SW480 (cell line): ENCODE measurements at regions not wholly inside any gene's neighbourhood (a gene's known extent, or its start where the extent isn't known, plus 50 kb on each side); places are given as distances from the start of the nearest gene placed in this dataset.
A peak's percentile ranks its signal among the peaks of the same experiment; 100 is the strongest.
"Not testable (repeated sequence)": the region's sequence is repeated elsewhere in the genome, so short reads cannot be mapped to it uniquely, and the experiment has no call there.

Experiments used
- DNase-seq: peaks from one replicate; pipeline ENCODE4 v3.0.0-alpha.2; 2016; ENCODE audit warnings: low spot score

GRCh38 chr2:42999391-42999841, 207.0 kb upstream of the HAAO start:
- DNase-seq = no peak

GRCh38 chr2:42998721-42999120, 206.3 kb upstream of the HAAO start:
- DNase-seq = no peak

GRCh38 chr2:42996528-42996927, 204.1 kb upstream of the HAAO start:
- DNase-seq = no peak

GRCh38 chr2:42995752-42996422, 203.5 kb upstream of the HAAO start:
- no peak for DNase-seq

GRCh38 chr2:42989283-42990081, 197.1 kb upstream of the HAAO start:
- not testable (repeated sequence) for DNase-seq

GRCh38 chr2:42988055-42988454, 195.7 kb upstream of the HAAO start:
- not testable (repeated sequence) for DNase-seq

GRCh38 chr2:42987112-42987922, 194.9 kb upstream of the HAAO start:
- DNase-seq = peak; percentile 49

- no peak for DNase-seq
Measured at GRCh38 chr2:42984617-42985016, 192.2 kb upstream of the HAAO start.

- no peak for DNase-seq
Measured at GRCh38 chr2:42984081-42984480, 191.7 kb upstream of the HAAO start.

GRCh38 chr2:42980764-42981416, 188.5 kb upstream of the HAAO start:
- no peak for DNase-seq

GRCh38 chr2:42979870-42980763, 187.7 kb upstream of the HAAO start:
- DNase-seq = no peak

GRCh38 chr2:42979416-42979869, 187.1 kb upstream of the HAAO start:
- DNase-seq = peak; percentile 23

- DNase-seq = no peak
Measured at GRCh38 chr2:42978887-42979415, 186.6 kb upstream of the HAAO start.

- no peak for DNase-seq
Measured at GRCh38 chr2:42978175-42978886, 185.9 kb upstream of the HAAO start.

- no peak for DNase-seq
Measured at GRCh38 chr2:42977270-42978174, 185.1 kb upstream of the HAAO start.

- no peak for DNase-seq
Measured at GRCh38 chr2:42976351-42976750, 184.0 kb upstream of the HAAO start.

GRCh38 chr2:42974721-42975717, 182.6 kb upstream of the HAAO start:
- DNase-seq = peak; percentile 59
